ENCODE measurements at regions not wholly inside any gene's neighbourhood (a gene's known extent, or its start where the extent isn't known, plus 50 kb on each side); places are given as distances from the start of the nearest gene placed in this dataset.

DNA sequence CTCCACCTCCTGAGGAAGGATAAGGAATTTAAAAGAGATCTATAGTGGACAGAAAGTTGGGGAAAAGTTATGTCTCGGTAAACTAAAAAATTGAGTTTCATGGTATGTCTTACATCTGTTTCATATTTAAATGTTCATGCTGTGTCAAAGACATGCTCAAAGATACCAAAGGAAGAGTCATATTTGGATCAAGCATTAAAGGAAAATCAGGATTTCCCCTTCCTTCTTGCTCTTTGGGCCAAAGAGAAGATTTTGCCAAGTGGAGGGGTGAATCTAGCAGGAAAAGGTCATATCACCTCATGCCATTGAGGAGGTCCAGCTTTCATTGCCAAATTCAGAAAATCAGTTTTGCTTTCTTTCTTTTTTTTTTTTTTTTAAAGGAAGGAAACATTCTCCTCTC lies 192.4 kb downstream of the OGFRL1 start:
- Mint-ChIP-seq H3K27ac (no peak overlapping the region), H3K4me3 (no peak overlapping the region), H3K4me1 (ENCODE audit: unreplicated experiment) (peaks cover 8% of the 10 kb centered on the region), H3K36me3 (no peaks in the 10 kb centered on the region), H3K27me3 (no peaks in the 10 kb centered on the region), H3K9me3 (no peaks in the 10 kb centered on the region)
- DNase-seq (ENCODE audit: extremely low spot score, unreplicated experiment): no peak
- no peak for TF ChIP-seq CTCF (conservative IDR thresholded peaks at IDR 0.05)

DNA sequence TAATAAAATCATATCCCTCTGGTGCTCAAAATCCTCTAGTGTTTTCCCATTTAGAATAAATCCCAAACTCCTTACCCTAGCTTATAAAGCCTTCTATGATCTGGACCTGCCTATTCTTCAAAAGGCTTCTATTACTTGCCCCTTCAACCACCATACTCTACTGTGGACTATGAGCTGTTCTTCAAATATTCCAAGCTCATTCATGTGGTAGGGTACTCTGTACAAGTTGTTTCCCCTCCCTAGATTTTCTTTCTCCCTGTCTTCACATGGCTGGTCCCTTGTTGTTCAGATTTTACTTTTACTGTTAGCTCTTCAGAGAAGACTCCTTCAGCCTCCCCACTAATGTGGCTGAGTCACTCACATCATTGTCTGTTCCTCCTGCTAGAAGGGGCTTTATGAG lies 193.2 kb downstream of the OGFRL1 start:
- no peaks in the 10 kb centered on the region for H3K36me3 Mint-ChIP-seq
- H3K27me3 Mint-ChIP-seq: no peaks in the 10 kb centered on the region
- peaks cover 8% of the 10 kb centered on the region for H3K4me1 Mint-ChIP-seq (ENCODE audit: unreplicated experiment)
- no peak for TF ChIP-seq CTCF (conservative IDR thresholded peaks at IDR 0.05)
- no peaks in the 10 kb centered on the region for H3K9me3 Mint-ChIP-seq
- H3K27ac Mint-ChIP-seq: no peak overlapping the region
- no peak overlapping the region for H3K4me3 Mint-ChIP-seq
- no peak for DNase-seq (ENCODE audit: extremely low spot score, unreplicated experiment)

GRCh38 chr6:71482742-71483141 lies 194.1 kb downstream of the OGFRL1 start:
- no peak for DNase-seq (ENCODE audit: extremely low spot score, unreplicated experiment)
- peaks cover 8% of the 10 kb centered on the region for H3K4me1 Mint-ChIP-seq (ENCODE audit: unreplicated experiment)
- no peaks in the 10 kb centered on the region for H3K9me3 Mint-ChIP-seq
- H3K36me3 Mint-ChIP-seq: no peaks in the 10 kb centered on the region
- no peak for TF ChIP-seq CTCF (conservative IDR thresholded peaks at IDR 0.05)
- H3K27me3 Mint-ChIP-seq: no peaks in the 10 kb centered on the region
- H3K4me3 Mint-ChIP-seq: no peak overlapping the region
- H3K27ac Mint-ChIP-seq: no peak overlapping the region

DNA sequence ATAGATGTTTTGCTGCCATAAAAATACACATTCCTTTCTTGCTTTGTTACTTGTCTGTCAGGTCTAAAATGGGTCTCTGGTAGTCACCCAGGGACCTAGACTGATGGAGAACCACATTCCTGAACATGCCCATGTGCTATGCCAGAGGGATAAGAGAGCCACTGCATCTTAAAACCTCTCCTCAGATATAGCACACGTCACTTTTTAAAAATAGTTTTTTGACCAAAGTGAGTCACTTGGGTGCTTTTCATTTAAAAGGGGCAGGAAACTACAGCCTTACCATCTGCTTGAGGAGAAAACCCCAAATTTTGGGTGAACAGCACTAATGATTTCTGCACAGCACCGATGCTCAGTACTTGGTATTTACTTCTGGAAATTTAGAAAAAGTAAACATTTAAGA lies 197.8 kb downstream of the OGFRL1 start:
- Mint-ChIP-seq H3K4me3 (no peak overlapping the region), H3K4me1 (ENCODE audit: unreplicated experiment) (peaks cover 8% of the 10 kb centered on the region), H3K36me3 (no peaks in the 10 kb centered on the region), H3K27ac (no peak overlapping the region), H3K27me3 (no peaks in the 10 kb centered on the region), H3K9me3 (no peaks in the 10 kb centered on the region)
- no peak for DNase-seq (ENCODE audit: extremely low spot score, unreplicated experiment)
- no peak for TF ChIP-seq CTCF (conservative IDR thresholded peaks at IDR 0.05)

GRCh38 chr6:71488186-71488585 lies 199.6 kb downstream of the OGFRL1 start:
- TF ChIP-seq CTCF (conservative IDR thresholded peaks at IDR 0.05): no peak
- no peaks in the 10 kb centered on the region for H3K36me3 Mint-ChIP-seq
- peaks cover 8% of the 10 kb centered on the region for H3K4me1 Mint-ChIP-seq (ENCODE audit: unreplicated experiment)
- H3K27me3 Mint-ChIP-seq: no peaks in the 10 kb centered on the region
- H3K27ac Mint-ChIP-seq: no peak overlapping the region
- DNase-seq (ENCODE audit: extremely low spot score, unreplicated experiment): no peak
- no peak overlapping the region for H3K4me3 Mint-ChIP-seq
- no peaks in the 10 kb centered on the region for H3K9me3 Mint-ChIP-seq

GRCh38 chr6:71489736-71490135 lies 201.1 kb downstream of the OGFRL1 start:
- H3K27me3 Mint-ChIP-seq: no peaks in the 10 kb centered on the region
- peak overlapping the region; percentile 79 for H3K27ac Mint-ChIP-seq
- no peaks in the 10 kb centered on the region for H3K36me3 Mint-ChIP-seq
- no peaks in the 10 kb centered on the region for H3K9me3 Mint-ChIP-seq
- peak overlapping the region; percentile 13 for H3K4me3 Mint-ChIP-seq
- no peak for DNase-seq (ENCODE audit: extremely low spot score, unreplicated experiment)
- no peak for TF ChIP-seq CTCF (conservative IDR thresholded peaks at IDR 0.05)
- peaks cover 8% of the 10 kb centered on the region for H3K4me1 Mint-ChIP-seq (ENCODE audit: unreplicated experiment)

Measured in type B pancreatic cell (in vitro differentiated cells).